ENCODE measurements at regions not wholly inside any gene's neighbourhood (a gene's known extent, or its start where the extent isn't known, plus 50 kb on each side); places are given as distances from the start of the nearest gene placed in this dataset.

- H3K4me1 ChIP-seq (ENCODE audit: low read depth): no peaks in the 10 kb centered on the region
- H3K9me3 ChIP-seq (ENCODE audit: low read depth): no peaks in the 10 kb centered on the region
- no peaks in the 10 kb centered on the region for H3K27me3 ChIP-seq
- no peak for TF ChIP-seq CTCF (IDR thresholded peaks at IDR 0.05; ENCODE audit: low read depth, low read length)
- H3K36me3 ChIP-seq: no peaks in the 10 kb centered on the region
- no peak overlapping the region for H3K27ac ChIP-seq
- H3K4me3 ChIP-seq: no peak overlapping the region
- DNase-seq (ENCODE audit: low read depth in 1 of 2, low spot score in 1 of 2): no peak
Observed at GRCh38 chr17:5669191-5669590, 84.9 kb upstream of the NLRP1 start.

GRCh38 chr17:5672141-5672540 is 87.8 kb upstream of the NLRP1 start:
- no peaks in the 10 kb centered on the region for H3K36me3 ChIP-seq
- H3K4me3 ChIP-seq: no peak overlapping the region
- DNase-seq (ENCODE audit: low read depth in 1 of 2, low spot score in 1 of 2): no peak
- H3K4me1 ChIP-seq (ENCODE audit: low read depth): no peaks in the 10 kb centered on the region
- TF ChIP-seq CTCF (IDR thresholded peaks at IDR 0.05; ENCODE audit: low read depth, low read length): no peak
- no peaks in the 10 kb centered on the region for H3K9me3 ChIP-seq (ENCODE audit: low read depth)
- no peak overlapping the region for H3K27ac ChIP-seq
- no peaks in the 10 kb centered on the region for H3K27me3 ChIP-seq

GRCh38 chr17:5672815-5673430 is 88.6 kb upstream of the NLRP1 start:
- Histone ChIP-seq H3K4me1 (ENCODE audit: low read depth) (no peaks in the 10 kb centered on the region), H3K27me3 (no peaks in the 10 kb centered on the region), H3K4me3 (no peak overlapping the region), H3K9me3 (ENCODE audit: low read depth) (no peaks in the 10 kb centered on the region), H3K27ac (no peak overlapping the region), H3K36me3 (no peaks in the 10 kb centered on the region)
- no peak for DNase-seq (ENCODE audit: low read depth in 1 of 2, low spot score in 1 of 2)
- no peak for TF ChIP-seq CTCF (IDR thresholded peaks at IDR 0.05; ENCODE audit: low read depth, low read length)

GRCh38 chr17:5675625-5676421 is 91.5 kb upstream of the NLRP1 start:
- H3K36me3 ChIP-seq: no peaks in the 10 kb centered on the region
- H3K9me3 ChIP-seq (ENCODE audit: low read depth): no peaks in the 10 kb centered on the region
- DNase-seq (ENCODE audit: low read depth in 1 of 2, low spot score in 1 of 2): no peak
- H3K27me3 ChIP-seq: no peaks in the 10 kb centered on the region
- H3K4me1 ChIP-seq (ENCODE audit: low read depth): no peaks in the 10 kb centered on the region
- H3K27ac ChIP-seq: no peak overlapping the region
- no peak overlapping the region for H3K4me3 ChIP-seq
- TF ChIP-seq CTCF (IDR thresholded peaks at IDR 0.05; ENCODE audit: low read depth, low read length): no peak

GRCh38 chr17:5677620-5678019 is 93.3 kb upstream of the NLRP1 start:
- no peak overlapping the region for H3K4me3 ChIP-seq
- H3K9me3 ChIP-seq (ENCODE audit: low read depth): no peaks in the 10 kb centered on the region
- no peaks in the 10 kb centered on the region for H3K4me1 ChIP-seq (ENCODE audit: low read depth)
- H3K27ac ChIP-seq: no peak overlapping the region
- DNase-seq (ENCODE audit: low read depth in 1 of 2, low spot score in 1 of 2): no peak
- H3K27me3 ChIP-seq: no peaks in the 10 kb centered on the region
- no peak for TF ChIP-seq CTCF (IDR thresholded peaks at IDR 0.05; ENCODE audit: low read depth, low read length)
- H3K36me3 ChIP-seq: no peaks in the 10 kb centered on the region
